H1 (cell line): ENCODE measurements at regions not wholly inside any gene's neighbourhood (a gene's known extent, or its start where the extent isn't known, plus 50 kb on each side); places are given as distances from the start of the nearest gene placed in this dataset.

Experiments used
- CBX8 ChIP-seq: fragments of 300-800, 300-1000 bp; sonication (generic); IDR thresholded peaks from 2 replicates; pipeline ENCODE4 v1.7.1; 2016; ENCODE audit warnings: low read depth, low read length, borderline replicate concordance
- CHD2 ChIP-seq: IDR thresholded peaks from 2 replicates; pipeline ENCODE4 v1.6.1; 2012; ENCODE audit warnings: low read length, improper control_type of control experiment
- EP300 ChIP-seq, 2 experiments: IDR thresholded peaks; 1 replicate in 1 of 2; 2 replicates in 1 of 2; pipeline ENCODE4 v1.6.1; 2011 to 2012; ENCODE audit warnings: low read depth in 2 of 2, low read length in 2 of 2, mild to moderate bottlenecking in 2 of 2, borderline replicate concordance in 1 of 2, inconsistent platforms in 1 of 2, moderate library complexity in 1 of 2
- JUND ChIP-seq: IDR thresholded peaks from 2 replicates; pipeline ENCODE4 v1.6.1; 2011; ENCODE audit warnings: mild to moderate bottlenecking, improper control_type of control experiment, low read length
- POLR2A ChIP-seq, 2 experiments: IDR thresholded peaks; 1 replicate in 1 of 2; 2 replicates in 1 of 2; pipeline ENCODE4 v1.6.1; 2011; ENCODE audit warnings: low read depth in 2 of 2, low read length in 2 of 2, mild to moderate bottlenecking in 2 of 2; ENCODE audit errors: control extremely low read depth in 1 of 2
- POLR2AphosphoS5 ChIP-seq: IDR thresholded peaks from 2 replicates; pipeline ENCODE4 v1.6.1; 2011; ENCODE audit warnings: low read depth, low read length
- SP4 ChIP-seq: IDR thresholded peaks from 2 replicates; pipeline ENCODE4 v1.6.1; 2012; ENCODE audit warnings: low read length, inconsistent platforms
- TBP ChIP-seq: IDR thresholded peaks from 2 replicates; pipeline ENCODE4 v1.6.1; 2011; ENCODE audit warnings: low read depth, low read length, improper control_type of control experiment
- TF ChIP-seq, protein P1 (sequence below): IDR thresholded peaks from 2 replicates; pipeline ENCODE4 v1.6.1; 2011; ENCODE audit warnings: low read length, improper control_type of control experiment
- TF ChIP-seq, protein P2 (sequence below), 3 experiments: IDR thresholded peaks; 1 replicate in 2 of 3; 2 replicates in 1 of 3; pipeline versions ENCODE4 v1.5.1 to v1.6.1; 2011; ENCODE audit warnings: low read length in 3 of 3, mild to moderate bottlenecking in 3 of 3, inconsistent platforms in 2 of 3, low read depth in 1 of 3, moderate library complexity in 1 of 3; ENCODE audit not compliant: insufficient read depth in 1 of 3; ENCODE audit errors: control extremely low read depth in 1 of 3
- TF ChIP-seq, protein P3 (sequence below): fragments of 300-600 bp; sonication (generic); IDR thresholded peaks from 2 replicates; pipeline ENCODE4 v1.7.1; 2012; ENCODE audit warnings: low read length, moderate library complexity, mild to moderate bottlenecking, inconsistent platforms; ENCODE audit not compliant: insufficient replicate concordance

DNA sequence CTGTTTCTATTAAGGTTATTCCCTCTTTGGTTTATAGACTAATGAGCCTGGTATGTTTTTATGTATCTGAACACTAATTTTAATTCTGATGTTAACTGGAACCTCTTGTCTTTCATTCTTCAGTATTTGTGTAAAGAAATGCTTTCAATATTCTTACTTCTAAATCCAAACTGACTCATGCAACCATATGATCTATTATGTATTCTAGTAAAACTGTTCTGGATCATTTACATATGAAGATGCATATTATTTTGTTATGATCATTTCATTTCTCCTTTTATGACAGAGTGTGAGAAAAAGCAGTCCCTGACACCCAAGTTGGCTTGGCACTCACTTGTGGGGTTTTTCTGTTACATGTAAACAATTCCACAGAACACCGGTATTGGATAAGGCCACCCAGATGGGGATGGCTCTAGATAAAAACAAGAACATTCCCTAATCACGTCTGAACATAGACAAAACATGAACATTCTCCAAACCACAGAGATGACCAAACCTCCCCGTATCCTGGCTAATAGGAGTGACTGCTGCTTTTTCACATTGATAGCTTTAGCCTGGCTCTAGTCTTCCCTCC, 72.2 kb upstream of the EPHB3 start:
- TF ChIP-seq, protein P1, sequence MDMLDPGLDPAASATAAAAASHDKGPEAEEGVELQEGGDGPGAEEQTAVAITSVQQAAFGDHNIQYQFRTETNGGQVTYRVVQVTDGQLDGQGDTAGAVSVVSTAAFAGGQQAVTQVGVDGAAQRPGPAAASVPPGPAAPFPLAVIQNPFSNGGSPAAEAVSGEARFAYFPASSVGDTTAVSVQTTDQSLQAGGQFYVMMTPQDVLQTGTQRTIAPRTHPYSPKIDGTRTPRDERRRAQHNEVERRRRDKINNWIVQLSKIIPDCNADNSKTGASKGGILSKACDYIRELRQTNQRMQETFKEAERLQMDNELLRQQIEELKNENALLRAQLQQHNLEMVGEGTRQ, result no peak
- TF ChIP-seq, protein P2, sequence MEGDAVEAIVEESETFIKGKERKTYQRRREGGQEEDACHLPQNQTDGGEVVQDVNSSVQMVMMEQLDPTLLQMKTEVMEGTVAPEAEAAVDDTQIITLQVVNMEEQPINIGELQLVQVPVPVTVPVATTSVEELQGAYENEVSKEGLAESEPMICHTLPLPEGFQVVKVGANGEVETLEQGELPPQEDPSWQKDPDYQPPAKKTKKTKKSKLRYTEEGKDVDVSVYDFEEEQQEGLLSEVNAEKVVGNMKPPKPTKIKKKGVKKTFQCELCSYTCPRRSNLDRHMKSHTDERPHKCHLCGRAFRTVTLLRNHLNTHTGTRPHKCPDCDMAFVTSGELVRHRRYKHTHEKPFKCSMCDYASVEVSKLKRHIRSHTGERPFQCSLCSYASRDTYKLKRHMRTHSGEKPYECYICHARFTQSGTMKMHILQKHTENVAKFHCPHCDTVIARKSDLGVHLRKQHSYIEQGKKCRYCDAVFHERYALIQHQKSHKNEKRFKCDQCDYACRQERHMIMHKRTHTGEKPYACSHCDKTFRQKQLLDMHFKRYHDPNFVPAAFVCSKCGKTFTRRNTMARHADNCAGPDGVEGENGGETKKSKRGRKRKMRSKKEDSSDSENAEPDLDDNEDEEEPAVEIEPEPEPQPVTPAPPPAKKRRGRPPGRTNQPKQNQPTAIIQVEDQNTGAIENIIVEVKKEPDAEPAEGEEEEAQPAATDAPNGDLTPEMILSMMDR (IDR thresholded peaks at IDR 0.05; ENCODE audit: control extremely low read depth in 1 of 3, insufficient read depth in 1 of 3, low read depth in 1 of 3, low read length in 3 of 3), result no peak
- TF ChIP-seq CHD2 (no peak), JUND (no peak), EP300 (IDR thresholded peaks at IDR 0.05; ENCODE audit: borderline replicate concordance in 1 of 2, low read depth in 2 of 2, low read length in 2 of 2) (no peak), POLR2A (IDR thresholded peaks at IDR 0.05; ENCODE audit: control extremely low read depth in 1 of 2, low read depth in 2 of 2, low read length in 2 of 2) (no peak), SP4 (no peak), POLR2AphosphoS5 (no peak), CBX8 (no peak), TBP (no peak)
- TF ChIP-seq, protein P3, sequence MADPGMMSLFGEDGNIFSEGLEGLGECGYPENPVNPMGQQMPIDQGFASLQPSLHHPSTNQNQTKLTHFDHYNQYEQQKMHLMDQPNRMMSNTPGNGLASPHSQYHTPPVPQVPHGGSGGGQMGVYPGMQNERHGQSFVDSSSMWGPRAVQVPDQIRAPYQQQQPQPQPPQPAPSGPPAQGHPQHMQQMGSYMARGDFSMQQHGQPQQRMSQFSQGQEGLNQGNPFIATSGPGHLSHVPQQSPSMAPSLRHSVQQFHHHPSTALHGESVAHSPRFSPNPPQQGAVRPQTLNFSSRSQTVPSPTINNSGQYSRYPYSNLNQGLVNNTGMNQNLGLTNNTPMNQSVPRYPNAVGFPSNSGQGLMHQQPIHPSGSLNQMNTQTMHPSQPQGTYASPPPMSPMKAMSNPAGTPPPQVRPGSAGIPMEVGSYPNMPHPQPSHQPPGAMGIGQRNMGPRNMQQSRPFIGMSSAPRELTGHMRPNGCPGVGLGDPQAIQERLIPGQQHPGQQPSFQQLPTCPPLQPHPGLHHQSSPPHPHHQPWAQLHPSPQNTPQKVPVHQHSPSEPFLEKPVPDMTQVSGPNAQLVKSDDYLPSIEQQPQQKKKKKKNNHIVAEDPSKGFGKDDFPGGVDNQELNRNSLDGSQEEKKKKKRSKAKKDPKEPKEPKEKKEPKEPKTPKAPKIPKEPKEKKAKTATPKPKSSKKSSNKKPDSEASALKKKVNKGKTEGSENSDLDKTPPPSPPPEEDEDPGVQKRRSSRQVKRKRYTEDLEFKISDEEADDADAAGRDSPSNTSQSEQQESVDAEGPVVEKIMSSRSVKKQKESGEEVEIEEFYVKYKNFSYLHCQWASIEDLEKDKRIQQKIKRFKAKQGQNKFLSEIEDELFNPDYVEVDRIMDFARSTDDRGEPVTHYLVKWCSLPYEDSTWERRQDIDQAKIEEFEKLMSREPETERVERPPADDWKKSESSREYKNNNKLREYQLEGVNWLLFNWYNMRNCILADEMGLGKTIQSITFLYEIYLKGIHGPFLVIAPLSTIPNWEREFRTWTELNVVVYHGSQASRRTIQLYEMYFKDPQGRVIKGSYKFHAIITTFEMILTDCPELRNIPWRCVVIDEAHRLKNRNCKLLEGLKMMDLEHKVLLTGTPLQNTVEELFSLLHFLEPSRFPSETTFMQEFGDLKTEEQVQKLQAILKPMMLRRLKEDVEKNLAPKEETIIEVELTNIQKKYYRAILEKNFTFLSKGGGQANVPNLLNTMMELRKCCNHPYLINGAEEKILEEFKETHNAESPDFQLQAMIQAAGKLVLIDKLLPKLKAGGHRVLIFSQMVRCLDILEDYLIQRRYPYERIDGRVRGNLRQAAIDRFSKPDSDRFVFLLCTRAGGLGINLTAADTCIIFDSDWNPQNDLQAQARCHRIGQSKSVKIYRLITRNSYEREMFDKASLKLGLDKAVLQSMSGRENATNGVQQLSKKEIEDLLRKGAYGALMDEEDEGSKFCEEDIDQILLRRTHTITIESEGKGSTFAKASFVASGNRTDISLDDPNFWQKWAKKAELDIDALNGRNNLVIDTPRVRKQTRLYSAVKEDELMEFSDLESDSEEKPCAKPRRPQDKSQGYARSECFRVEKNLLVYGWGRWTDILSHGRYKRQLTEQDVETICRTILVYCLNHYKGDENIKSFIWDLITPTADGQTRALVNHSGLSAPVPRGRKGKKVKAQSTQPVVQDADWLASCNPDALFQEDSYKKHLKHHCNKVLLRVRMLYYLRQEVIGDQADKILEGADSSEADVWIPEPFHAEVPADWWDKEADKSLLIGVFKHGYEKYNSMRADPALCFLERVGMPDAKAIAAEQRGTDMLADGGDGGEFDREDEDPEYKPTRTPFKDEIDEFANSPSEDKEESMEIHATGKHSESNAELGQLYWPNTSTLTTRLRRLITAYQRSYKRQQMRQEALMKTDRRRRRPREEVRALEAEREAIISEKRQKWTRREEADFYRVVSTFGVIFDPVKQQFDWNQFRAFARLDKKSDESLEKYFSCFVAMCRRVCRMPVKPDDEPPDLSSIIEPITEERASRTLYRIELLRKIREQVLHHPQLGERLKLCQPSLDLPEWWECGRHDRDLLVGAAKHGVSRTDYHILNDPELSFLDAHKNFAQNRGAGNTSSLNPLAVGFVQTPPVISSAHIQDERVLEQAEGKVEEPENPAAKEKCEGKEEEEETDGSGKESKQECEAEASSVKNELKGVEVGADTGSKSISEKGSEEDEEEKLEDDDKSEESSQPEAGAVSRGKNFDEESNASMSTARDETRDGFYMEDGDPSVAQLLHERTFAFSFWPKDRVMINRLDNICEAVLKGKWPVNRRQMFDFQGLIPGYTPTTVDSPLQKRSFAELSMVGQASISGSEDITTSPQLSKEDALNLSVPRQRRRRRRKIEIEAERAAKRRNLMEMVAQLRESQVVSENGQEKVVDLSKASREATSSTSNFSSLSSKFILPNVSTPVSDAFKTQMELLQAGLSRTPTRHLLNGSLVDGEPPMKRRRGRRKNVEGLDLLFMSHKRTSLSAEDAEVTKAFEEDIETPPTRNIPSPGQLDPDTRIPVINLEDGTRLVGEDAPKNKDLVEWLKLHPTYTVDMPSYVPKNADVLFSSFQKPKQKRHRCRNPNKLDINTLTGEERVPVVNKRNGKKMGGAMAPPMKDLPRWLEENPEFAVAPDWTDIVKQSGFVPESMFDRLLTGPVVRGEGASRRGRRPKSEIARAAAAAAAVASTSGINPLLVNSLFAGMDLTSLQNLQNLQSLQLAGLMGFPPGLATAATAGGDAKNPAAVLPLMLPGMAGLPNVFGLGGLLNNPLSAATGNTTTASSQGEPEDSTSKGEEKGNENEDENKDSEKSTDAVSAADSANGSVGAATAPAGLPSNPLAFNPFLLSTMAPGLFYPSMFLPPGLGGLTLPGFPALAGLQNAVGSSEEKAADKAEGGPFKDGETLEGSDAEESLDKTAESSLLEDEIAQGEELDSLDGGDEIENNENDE, result no peak
